ENCODE measurements at regions not wholly inside any gene's neighbourhood (a gene's known extent, or its start where the extent isn't known, plus 50 kb on each side); places are given as distances from the start of the nearest gene placed in this dataset.

GRCh38 chr13:56893843-56894242, 246.9 kb upstream of the PRR20A start:
- no peak for TF ChIP-seq CTCF (IDR thresholded peaks at IDR 0.05; ENCODE audit: insufficient read depth, low read length, poor library complexity, severe bottlenecking)

GRCh38 chr13:56900549-56901279, 240.0 kb upstream of the PRR20A start:
- no peak for TF ChIP-seq CTCF (IDR thresholded peaks at IDR 0.05; ENCODE audit: insufficient read depth, low read length, poor library complexity, severe bottlenecking)
- no peaks in the 10 kb centered on the region for H3K27me3 ChIP-seq (replicated peaks; ENCODE audit: control insufficient read depth, insufficient read depth, low read length)
- no peak for DNase-seq (ENCODE audit: extremely low read depth, insufficient read length)
- no peak overlapping the region for H3K4me3 ChIP-seq (replicated peaks; ENCODE audit: low read depth, low read length)
- no peaks in the 10 kb centered on the region for H3K36me3 ChIP-seq (ENCODE audit: control insufficient read depth, insufficient read depth, low read length)

More at GRCh38 chr13:56893843-56894242, 246.9 kb upstream of the PRR20A start:
- no peak for DNase-seq (ENCODE audit: extremely low read depth, insufficient read length)
- H3K27me3 ChIP-seq (replicated peaks; ENCODE audit: control insufficient read depth, insufficient read depth, low read length) = no peaks in the 10 kb centered on the region
- H3K36me3 ChIP-seq (ENCODE audit: control insufficient read depth, insufficient read depth, low read length) = no peaks in the 10 kb centered on the region
- H3K4me3 ChIP-seq (replicated peaks; ENCODE audit: low read depth, low read length) = no peak overlapping the region

DNA sequence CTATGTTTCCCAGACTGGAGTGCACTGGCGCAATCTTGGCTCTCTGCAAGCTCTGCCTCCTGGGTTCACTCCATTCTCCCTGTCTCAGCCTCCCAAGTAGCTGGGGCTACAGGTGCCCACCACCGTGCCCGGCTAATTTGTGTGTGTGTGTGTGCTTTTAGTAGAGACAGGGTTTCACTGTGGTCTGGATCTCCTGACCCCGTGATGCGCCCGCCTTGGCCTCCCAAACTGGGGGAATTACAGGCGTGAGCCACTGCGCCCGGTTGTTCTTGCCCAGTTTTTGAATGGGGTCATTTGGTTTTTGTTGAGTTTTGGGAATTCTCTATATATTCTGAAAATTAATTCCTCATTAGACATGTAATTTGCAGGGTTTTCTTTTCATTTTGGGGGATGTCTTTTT, 238.4 kb upstream of the PRR20A start:
- Histone ChIP-seq H3K36me3 (ENCODE audit: control insufficient read depth, insufficient read depth, low read length) (no peaks in the 10 kb centered on the region), H3K27me3 (replicated peaks; ENCODE audit: control insufficient read depth, insufficient read depth, low read length) (no peaks in the 10 kb centered on the region), H3K4me3 (replicated peaks; ENCODE audit: low read depth, low read length) (no peak overlapping the region)
- DNase-seq (ENCODE audit: extremely low read depth, insufficient read length) = no peak
- TF ChIP-seq CTCF (IDR thresholded peaks at IDR 0.05; ENCODE audit: insufficient read depth, low read length, poor library complexity, severe bottlenecking) = no peak

DNA sequence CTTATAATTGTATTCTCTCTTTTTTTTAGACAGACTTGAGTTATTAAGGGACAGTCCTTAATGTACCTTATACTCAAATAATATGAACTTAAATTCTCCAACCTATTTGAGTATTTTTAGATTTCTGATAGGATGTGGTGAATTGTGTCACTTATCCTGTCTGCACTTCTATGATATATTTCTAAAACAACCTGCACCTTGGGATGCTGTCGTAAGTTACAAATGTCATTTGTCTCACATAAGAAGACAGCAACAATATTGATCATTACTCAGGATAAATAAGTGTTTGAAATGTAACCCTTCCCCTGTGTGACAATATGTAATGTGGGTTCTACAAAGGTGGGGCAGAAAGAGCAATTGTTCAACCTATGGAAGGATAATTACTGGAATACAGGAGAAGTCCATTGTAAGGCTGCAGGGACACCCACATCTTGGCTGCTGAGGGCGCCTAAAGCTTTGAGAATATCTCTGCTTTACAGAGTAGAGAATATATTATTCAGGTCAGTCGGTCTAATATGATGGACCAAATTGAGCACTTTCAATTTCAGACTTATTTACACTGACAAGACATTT, 236.9 kb upstream of the PRR20A start:
- Histone ChIP-seq H3K36me3 (ENCODE audit: control insufficient read depth, insufficient read depth, low read length) (no peaks in the 10 kb centered on the region), H3K4me3 (replicated peaks; ENCODE audit: low read depth, low read length) (no peak overlapping the region), H3K27me3 (replicated peaks; ENCODE audit: control insufficient read depth, insufficient read depth, low read length) (no peaks in the 10 kb centered on the region)
- no peak for TF ChIP-seq CTCF (IDR thresholded peaks at IDR 0.05; ENCODE audit: insufficient read depth, low read length, poor library complexity, severe bottlenecking)
- no peak for DNase-seq (ENCODE audit: extremely low read depth, insufficient read length)

- no peak overlapping the region for H3K4me3 ChIP-seq (replicated peaks; ENCODE audit: low read depth, low read length)
- H3K27me3 ChIP-seq (replicated peaks; ENCODE audit: control insufficient read depth, insufficient read depth, low read length) = no peaks in the 10 kb centered on the region
- no peak for TF ChIP-seq CTCF (IDR thresholded peaks at IDR 0.05; ENCODE audit: insufficient read depth, low read length, poor library complexity, severe bottlenecking)
- H3K36me3 ChIP-seq (ENCODE audit: control insufficient read depth, insufficient read depth, low read length) = no peaks in the 10 kb centered on the region
- no peak for DNase-seq (ENCODE audit: extremely low read depth, insufficient read length)
Observed at GRCh38 chr13:56906909-56907308, 233.8 kb upstream of the PRR20A start.

All from GM06990 (cell line).